Nephron (organoid): ENCODE measurements at regions not wholly inside any gene's neighbourhood (a gene's known extent, or its start where the extent isn't known, plus 50 kb on each side); places are given as distances from the start of the nearest gene placed in this dataset.

Experiments
- H3K27ac Mint-ChIP-seq, 3 experiments: 2 replicates each; pipeline ENCODE4 v1.8.0; 2020; ENCODE audit warnings: mixed read lengths in 3 of 3, mild to moderate bottlenecking in 2 of 3, moderate library complexity in 1 of 3
- H3K27me3 Mint-ChIP-seq: 2 replicates; pipeline ENCODE4 v1.8.0; 2021; ENCODE audit warnings: low read depth, mild to moderate bottlenecking, moderate library complexity, mixed read lengths
- H3K36me3 Mint-ChIP-seq: 2 replicates; pipeline ENCODE4 v1.8.0; 2020; ENCODE audit warnings: low read depth, mixed read lengths
- H3K4me1 Mint-ChIP-seq: 2 replicates; pipeline ENCODE4 v1.8.0; 2020; ENCODE audit warnings: mixed read lengths
- H3K4me3 Mint-ChIP-seq, 3 experiments: 2 replicates each; pipeline ENCODE4 v1.8.0; 2020; ENCODE audit warnings: mild to moderate bottlenecking in 3 of 3, mixed read lengths in 3 of 3, moderate library complexity in 2 of 3
- H3K9me3 Mint-ChIP-seq: 2 replicates; pipeline ENCODE4 v1.8.0; 2020; ENCODE audit warnings: mixed read lengths
- CTCF ChIP-seq, 3 experiments: fragments of 200-600 bp; sonication (generic); IDR thresholded peaks; one replicate each; pipeline ENCODE4 v1.5.0; 2021; ENCODE audit warnings: antibody characterized with exemption in 3 of 3; ENCODE audit not compliant: unreplicated experiment in 3 of 3

GRCh38 chr3:159923336-159923735 lies 65.3 kb upstream of the IL12A start:
- no peak for TF ChIP-seq CTCF (IDR thresholded peaks at IDR 0.05; ENCODE audit: unreplicated experiment in 3 of 3)
- Mint-ChIP-seq H3K4me1 (peaks cover under 1% of the 10 kb centered on the region), H3K9me3 (peaks cover 2% of the 10 kb centered on the region), H3K36me3 (no peaks in the 10 kb centered on the region), H3K27me3 (peaks cover 4% of the 10 kb centered on the region), H3K27ac (no peak overlapping the region), H3K4me3 (no peak overlapping the region)

GRCh38 chr3:159923956-159924355 lies 64.7 kb upstream of the IL12A start:
- H3K9me3 Mint-ChIP-seq: peaks cover 2% of the 10 kb centered on the region
- no peak for TF ChIP-seq CTCF (IDR thresholded peaks at IDR 0.05; ENCODE audit: unreplicated experiment in 3 of 3)
- peaks cover 5% of the 10 kb centered on the region for H3K4me1 Mint-ChIP-seq
- peaks cover 4% of the 10 kb centered on the region for H3K27me3 Mint-ChIP-seq
- no peak overlapping the region for H3K27ac Mint-ChIP-seq
- H3K4me3 Mint-ChIP-seq: no peak overlapping the region
- H3K36me3 Mint-ChIP-seq: no peaks in the 10 kb centered on the region

- Mint-ChIP-seq H3K4me3 (no peak overlapping the region), H3K4me1 (peaks cover 5% of the 10 kb centered on the region), H3K27ac (no peak overlapping the region), H3K9me3 (peaks cover 2% of the 10 kb centered on the region), H3K36me3 (no peaks in the 10 kb centered on the region), H3K27me3 (peaks cover 4% of the 10 kb centered on the region)
- no peak for TF ChIP-seq CTCF (IDR thresholded peaks at IDR 0.05; ENCODE audit: unreplicated experiment in 3 of 3)
These were observed 64.2 kb upstream of the IL12A start for GRCh38 chr3:159924411-159924810.

DNA sequence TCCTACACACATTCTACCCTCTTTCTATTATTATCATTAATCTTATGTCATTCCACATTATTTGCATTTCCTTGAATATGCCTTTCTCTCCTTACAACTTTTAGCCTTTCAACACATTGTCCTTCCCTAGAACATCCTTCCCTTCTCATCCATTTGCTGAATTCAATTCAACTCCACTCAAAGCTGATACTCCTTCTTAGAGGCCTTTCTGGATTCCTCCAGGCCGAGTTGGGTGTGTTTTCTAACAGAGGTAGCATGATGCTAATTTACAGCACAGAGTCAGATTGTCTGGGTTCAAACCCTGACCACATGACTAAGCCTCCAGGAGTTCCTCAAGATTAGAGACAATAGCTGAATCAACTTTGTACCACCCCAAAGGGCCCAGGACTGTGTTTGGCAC lies 63.4 kb upstream of the IL12A start:
- Mint-ChIP-seq H3K9me3 (no peaks in the 10 kb centered on the region), H3K4me3 (no peak overlapping the region), H3K27me3 (peaks cover 4% of the 10 kb centered on the region), H3K36me3 (no peaks in the 10 kb centered on the region), H3K27ac (no peak overlapping the region), H3K4me1 (peaks cover 5% of the 10 kb centered on the region)
- TF ChIP-seq CTCF (IDR thresholded peaks at IDR 0.05; ENCODE audit: unreplicated experiment in 3 of 3): no peak

- TF ChIP-seq CTCF (IDR thresholded peaks at IDR 0.05; ENCODE audit: unreplicated experiment in 3 of 3): no peak
- Mint-ChIP-seq H3K4me1 (peaks cover 5% of the 10 kb centered on the region), H3K9me3 (no peaks in the 10 kb centered on the region), H3K4me3 (no peak overlapping the region), H3K27me3 (peaks cover 4% of the 10 kb centered on the region), H3K36me3 (no peaks in the 10 kb centered on the region), H3K27ac (no peak overlapping the region)
These were observed 62.1 kb upstream of the IL12A start for GRCh38 chr3:159926573-159926972.

DNA sequence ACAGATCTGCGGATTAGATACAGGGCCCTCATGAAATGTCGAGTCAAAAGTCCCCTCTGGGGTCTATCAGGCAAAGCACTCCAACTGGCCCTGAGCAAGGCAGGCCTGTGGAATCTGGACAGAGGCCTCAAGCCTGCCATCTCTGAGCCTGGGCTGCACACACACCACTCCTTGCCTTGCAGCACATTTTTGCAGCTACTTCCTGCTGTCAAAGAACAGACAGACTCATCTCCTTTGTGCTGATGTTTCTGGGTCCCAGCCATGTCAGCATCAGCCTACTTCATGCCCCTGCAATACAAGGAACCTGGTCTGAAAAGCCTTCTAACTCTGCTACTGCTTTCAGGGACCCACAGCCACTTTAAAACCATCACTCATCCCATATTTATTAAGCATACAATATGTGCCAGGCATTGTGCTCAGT lies 60.6 kb upstream of the IL12A start:
- H3K36me3 Mint-ChIP-seq: peaks cover 2% of the 10 kb centered on the region
- H3K27me3 Mint-ChIP-seq: peaks cover 4% of the 10 kb centered on the region
- H3K9me3 Mint-ChIP-seq: peaks cover 5% of the 10 kb centered on the region
- no peak overlapping the region for H3K4me3 Mint-ChIP-seq
- H3K27ac Mint-ChIP-seq: no peak overlapping the region
- no peak for TF ChIP-seq CTCF (IDR thresholded peaks at IDR 0.05; ENCODE audit: unreplicated experiment in 3 of 3)
- H3K4me1 Mint-ChIP-seq: peaks cover 5% of the 10 kb centered on the region
